ENCODE measurements at regions not wholly inside any gene's neighbourhood (a gene's known extent, or its start where the extent isn't known, plus 50 kb on each side); places are given as distances from the start of the nearest gene placed in this dataset.
"Not testable (repeated sequence)": the region's sequence is repeated elsewhere in the genome, so short reads cannot be mapped to it uniquely, and the experiment has no call there.

DNA sequence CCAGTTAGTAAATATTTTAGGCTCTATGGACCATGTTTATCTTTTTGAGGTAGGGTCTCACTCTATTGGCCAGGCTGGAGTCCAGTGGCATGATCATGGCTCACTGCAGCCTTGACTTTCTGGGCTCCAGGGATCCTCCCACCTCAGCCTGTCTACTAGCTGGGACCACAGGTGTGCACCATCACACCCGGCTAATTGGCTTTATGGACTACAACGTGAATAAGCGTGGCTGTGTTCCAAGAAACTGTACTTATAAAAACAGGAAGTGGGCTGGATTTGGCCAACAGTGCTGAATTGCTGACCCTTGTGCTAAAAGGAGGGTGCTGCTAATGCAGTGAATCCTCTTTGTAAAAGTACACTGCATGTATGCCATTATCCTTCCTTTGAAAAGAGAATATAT lies 111.7 kb upstream of the CDK13 start:
- H3K27ac ChIP-seq, result no peak overlapping the region
- TF ChIP-seq, protein P1, sequence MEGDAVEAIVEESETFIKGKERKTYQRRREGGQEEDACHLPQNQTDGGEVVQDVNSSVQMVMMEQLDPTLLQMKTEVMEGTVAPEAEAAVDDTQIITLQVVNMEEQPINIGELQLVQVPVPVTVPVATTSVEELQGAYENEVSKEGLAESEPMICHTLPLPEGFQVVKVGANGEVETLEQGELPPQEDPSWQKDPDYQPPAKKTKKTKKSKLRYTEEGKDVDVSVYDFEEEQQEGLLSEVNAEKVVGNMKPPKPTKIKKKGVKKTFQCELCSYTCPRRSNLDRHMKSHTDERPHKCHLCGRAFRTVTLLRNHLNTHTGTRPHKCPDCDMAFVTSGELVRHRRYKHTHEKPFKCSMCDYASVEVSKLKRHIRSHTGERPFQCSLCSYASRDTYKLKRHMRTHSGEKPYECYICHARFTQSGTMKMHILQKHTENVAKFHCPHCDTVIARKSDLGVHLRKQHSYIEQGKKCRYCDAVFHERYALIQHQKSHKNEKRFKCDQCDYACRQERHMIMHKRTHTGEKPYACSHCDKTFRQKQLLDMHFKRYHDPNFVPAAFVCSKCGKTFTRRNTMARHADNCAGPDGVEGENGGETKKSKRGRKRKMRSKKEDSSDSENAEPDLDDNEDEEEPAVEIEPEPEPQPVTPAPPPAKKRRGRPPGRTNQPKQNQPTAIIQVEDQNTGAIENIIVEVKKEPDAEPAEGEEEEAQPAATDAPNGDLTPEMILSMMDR (conservative IDR thresholded peaks at IDR 0.05), result no peak
- TF ChIP-seq ZFX (IDR thresholded peaks at IDR 0.05), result no peak

DNA sequence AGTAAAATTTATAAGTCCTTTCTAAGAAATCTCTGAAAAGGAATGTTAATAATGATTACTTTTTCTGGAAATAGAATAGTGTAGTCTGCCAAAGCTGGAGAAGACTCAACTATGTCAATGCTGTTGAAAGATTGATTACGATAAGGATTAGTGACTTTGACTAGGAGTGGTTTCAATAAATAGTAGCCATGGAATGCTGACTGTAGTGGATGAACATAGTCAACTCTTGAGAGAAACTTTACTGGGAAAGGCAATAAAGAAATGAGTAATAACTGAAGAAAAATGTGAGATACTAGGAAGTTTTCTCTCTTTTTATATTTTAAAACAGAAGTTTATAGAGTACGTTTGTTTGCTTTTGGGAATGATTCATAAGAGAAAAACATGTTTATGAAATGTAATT lies 105.0 kb upstream of the CDK13 start:
- no peak overlapping the region for H3K27ac ChIP-seq
- no peak for TF ChIP-seq ZFX (IDR thresholded peaks at IDR 0.05)
- TF ChIP-seq, protein P1 (conservative IDR thresholded peaks at IDR 0.05), result no peak

DNA sequence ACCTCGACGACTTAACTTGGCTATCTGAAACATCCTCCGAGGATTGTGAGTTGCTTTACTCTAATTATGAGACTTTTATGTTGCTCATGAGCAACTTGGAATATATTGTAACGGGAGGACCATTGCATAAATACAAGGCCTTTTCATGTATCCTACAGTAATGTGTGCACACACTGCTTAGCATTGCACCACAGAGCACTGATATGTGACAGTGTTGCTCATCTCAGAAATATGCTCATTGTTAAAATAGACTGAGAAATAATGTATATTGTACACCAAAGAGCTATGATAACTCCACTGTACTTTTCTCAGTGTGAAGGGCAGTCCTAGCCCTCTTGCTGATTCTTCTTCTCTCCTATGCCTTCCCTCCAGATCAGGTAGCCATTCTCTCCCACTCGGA lies 102.8 kb upstream of the CDK13 start:
- TF ChIP-seq, protein P1 (conservative IDR thresholded peaks at IDR 0.05), result no peak
- TF ChIP-seq ZFX (IDR thresholded peaks at IDR 0.05), result no peak
- H3K27ac ChIP-seq, result no peak overlapping the region

DNA sequence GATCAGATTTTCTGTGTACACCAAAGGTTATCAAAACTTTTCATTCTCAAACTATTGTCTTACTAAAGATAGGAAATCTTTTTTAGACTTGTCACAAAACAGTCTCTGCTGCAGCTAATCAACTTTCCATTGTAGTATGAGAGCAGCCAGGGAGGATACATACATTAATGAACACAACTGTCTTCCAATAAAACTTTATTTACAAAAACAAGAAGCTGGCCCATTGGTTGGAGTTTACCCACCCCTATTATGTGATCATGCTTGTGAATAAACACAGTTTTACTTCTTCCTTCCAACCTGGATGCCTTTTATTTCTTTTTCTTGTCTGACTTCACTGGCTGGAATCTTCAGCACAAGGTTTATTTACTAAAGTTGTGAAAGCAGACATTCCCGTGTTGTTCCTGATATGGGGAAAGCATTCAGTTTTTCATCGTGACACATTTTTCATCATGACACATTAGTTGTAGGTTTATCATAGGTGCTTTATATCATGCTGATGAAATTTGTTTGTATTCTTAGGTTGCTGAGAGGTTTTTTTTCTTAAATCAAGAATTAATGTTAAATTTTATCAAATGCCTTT lies 98.5 kb upstream of the CDK13 start:
- TF ChIP-seq, protein P1 (conservative IDR thresholded peaks at IDR 0.05), result no peak
- TF ChIP-seq ZFX (IDR thresholded peaks at IDR 0.05), result no peak
- H3K27ac ChIP-seq, result no peak overlapping the region

DNA sequence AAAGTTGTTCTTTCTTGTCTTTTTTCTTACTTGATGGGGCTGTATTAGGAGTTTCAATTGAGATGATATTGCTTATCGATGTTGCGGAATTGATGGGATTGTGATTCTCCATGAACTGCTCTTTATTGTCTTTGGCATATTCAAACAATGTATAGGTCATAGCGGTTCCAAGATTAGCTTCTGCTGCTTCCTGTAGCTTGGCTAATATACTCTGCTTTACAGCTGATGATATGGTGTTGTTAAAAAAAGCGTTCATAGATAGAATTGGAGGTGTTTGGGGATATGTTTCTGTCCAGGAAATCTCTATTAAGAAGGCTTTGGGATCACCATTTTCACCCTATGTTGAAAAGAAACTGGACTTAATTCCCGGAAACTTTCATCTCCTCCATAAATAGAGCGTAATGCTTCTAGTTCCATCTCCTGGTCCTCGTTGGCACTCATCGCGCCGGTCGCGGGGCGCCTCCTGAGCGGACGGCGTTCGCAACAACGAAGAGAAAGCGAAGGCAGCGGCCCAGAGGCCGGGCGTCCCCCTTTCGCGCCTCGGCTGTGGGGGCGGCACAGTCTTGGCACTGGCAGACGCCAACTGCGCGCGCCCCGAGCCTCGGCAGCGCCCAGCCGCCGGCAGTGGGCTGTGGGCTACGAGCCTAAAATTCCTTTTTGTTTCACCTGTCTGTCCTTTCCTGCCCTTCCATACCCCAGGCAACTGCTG lies 95.3 kb upstream of the CDK13 start:
- not testable (repeated sequence) for H3K27ac ChIP-seq

DNA sequence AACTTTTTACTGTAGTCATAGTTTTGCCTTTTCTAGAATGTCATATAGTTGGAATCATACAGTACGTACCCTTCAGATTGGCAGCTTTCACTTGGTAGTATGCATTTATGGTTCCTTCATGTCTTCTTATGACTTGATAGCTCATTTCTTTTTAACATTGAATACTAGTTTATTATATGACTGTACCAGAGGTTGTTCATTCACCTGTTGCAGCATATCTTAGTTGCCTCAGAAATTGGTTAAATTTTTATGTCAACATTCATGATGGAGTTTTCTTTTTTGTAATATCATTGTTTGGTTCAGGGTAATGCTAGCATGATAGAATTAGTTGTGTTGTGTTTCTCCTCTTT lies 94.8 kb upstream of the CDK13 start:
- TF ChIP-seq, protein P1 (conservative IDR thresholded peaks at IDR 0.05), result no peak
- TF ChIP-seq ZFX (IDR thresholded peaks at IDR 0.05), result no peak
- H3K27ac ChIP-seq, result no peak overlapping the region

DNA sequence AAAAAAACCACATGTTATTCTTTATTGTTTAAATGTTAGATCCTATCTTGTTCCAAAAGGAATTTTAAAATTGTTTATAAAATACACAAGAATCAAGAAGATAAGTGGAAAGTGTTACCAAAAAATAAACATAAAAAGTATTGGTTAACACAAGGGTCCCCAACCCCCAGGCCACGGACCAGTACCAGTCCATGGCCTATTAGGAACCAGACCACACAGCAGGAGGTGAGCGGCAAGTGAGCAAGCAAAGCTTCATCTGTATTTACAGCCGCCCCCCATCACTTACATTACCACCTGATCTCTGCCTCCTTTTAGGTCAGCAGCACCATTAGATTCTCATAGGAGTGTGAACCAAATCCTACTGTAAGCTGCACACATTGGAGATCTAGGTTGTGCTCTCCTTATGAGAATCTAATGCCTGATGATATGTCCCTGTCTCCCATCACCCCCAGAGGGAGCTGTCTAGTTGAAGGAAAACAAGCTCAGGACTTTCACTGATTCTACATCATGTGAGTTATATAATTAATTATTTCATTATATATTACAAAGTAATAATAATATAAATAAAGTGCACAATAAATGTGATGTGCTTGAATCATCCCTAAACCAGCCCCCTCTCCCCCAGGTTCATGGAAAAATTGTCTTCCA lies 86.3 kb upstream of the CDK13 start:
- H3K27ac ChIP-seq, result not testable (repeated sequence)
- TF ChIP-seq, protein P1 (conservative IDR thresholded peaks at IDR 0.05), result peak; percentile 37

DNA sequence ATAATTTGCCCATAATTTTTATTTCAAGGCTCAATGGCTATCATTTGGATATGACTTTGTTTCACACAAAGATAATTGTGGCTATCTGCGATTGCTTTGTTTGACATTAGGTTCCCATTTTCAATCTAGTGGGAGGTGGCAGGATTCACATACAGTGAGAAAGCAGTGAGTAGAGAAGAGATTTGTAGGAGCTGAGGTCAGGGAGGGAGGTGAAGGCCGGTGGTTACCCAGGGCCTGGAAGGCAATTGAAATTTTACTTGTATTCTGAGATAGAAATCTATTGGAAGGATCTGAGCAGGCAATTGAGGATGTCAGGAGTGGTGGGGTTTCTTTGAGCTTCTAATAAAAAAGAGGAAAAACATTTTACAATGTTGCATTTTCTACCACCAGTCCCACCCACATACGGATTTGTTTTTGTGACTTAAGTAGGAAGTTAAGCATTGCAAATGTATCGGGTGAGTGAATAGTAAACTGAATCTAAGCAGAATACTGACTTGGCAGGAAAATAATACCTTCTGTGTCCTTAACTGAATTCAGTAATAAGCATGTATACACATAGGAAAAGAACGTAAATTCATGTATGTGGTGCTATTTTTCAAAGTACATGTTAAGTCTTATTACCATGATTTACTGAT lies 80.1 kb upstream of the CDK13 start:
- not testable (repeated sequence) for H3K27ac ChIP-seq

DNA sequence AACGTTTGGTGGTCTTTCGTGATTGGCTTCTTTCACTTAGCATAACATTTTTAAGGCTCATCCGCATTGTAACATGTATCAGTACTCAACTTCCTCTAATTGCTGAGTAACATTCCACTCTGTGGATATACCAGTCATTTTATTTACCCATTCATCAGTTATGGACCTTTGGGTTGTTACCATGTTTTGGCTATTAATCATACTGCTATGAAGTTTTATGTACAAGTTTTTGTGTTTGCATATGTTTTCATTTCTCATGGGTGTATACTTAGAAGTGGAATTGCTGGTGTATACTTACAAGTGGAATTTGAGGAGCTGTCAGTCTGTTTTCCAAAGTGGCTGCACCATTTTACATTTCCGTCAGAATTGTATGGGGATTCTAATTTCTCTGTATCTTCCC lies 78.4 kb upstream of the CDK13 start:
- not testable (repeated sequence) for H3K27ac ChIP-seq

Measured in C4-2B (cell line).